ENCODE measurements at regions not wholly inside any gene's neighbourhood (a gene's known extent, or its start where the extent isn't known, plus 50 kb on each side); places are given as distances from the start of the nearest gene placed in this dataset.

GRCh38 chr1:8137481-8138244 lies 111.6 kb upstream of the ERRFI1 start:
- intact Hi-C loops (cut with DNase I; ENCODE audit: low total_unique reads) = no loop called here
- peaks cover 0 to 24% (median 4%) of the 10 kb centered on the region in 6 donors for H3K4me1 ChIP-seq
- no peaks in the 10 kb centered on the region for H3K9me3 ChIP-seq
- H3K4me3 ChIP-seq = no peak overlapping the region
- no peak for TF ChIP-seq POLR2AphosphoS5 (IDR thresholded peaks at IDR 0.05)
- TF ChIP-seq POLR2A (IDR thresholded peaks at IDR 0.05) = no peak
- TF ChIP-seq CTCF (IDR thresholded peaks at IDR 0.05 in 8 of 11, conservative IDR thresholded peaks at IDR 0.05 in 3 of 11) = no peak
- peaks cover 0 to 30% (median 0%) of the 10 kb centered on the region in 7 donors for H3K27me3 ChIP-seq (replicated peaks in 1 of 7)
- 51 to 60% (median 56%) methylated on average over 13 of the region's 13 CpGs for WGBS, 5 donors
- H3K36me3 ChIP-seq = no peaks in the 10 kb centered on the region
- no peak for DNase-seq
- peak overlapping the region in 4 of 8 donors; percentile 7 to 27 (median 14) for H3K27ac ChIP-seq

DNA sequence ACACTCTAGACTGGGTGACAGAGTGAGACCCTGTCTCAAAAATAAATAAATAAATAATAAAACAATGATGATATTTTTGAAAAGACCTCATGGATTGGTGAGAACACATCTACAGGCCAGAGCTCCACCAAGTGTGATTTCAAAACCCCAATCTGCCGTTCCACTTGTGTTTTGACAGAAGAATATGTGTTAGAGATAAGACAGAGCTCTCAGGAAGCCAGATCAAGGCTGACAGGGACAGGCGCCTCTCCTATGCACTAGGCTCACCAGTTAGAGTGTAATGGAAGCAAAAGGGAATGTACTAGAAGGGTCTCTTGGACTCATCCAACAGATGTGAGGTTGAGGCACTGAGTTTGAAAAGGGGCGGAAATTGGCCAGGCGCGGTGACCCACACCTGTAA lies 110.7 kb upstream of the ERRFI1 start:
- TF ChIP-seq CTCF (IDR thresholded peaks at IDR 0.05 in 8 of 11, conservative IDR thresholded peaks at IDR 0.05 in 3 of 11) = no peak
- no peak for TF ChIP-seq POLR2A (IDR thresholded peaks at IDR 0.05)
- no peak for TF ChIP-seq POLR2AphosphoS5 (IDR thresholded peaks at IDR 0.05)
- peaks cover 0 to 24% (median 4%) of the 10 kb centered on the region in 6 donors for H3K4me1 ChIP-seq
- no peaks in the 10 kb centered on the region for H3K9me3 ChIP-seq
- H3K27ac ChIP-seq = peak overlapping the region in 1 of 8 donors; percentile 27
- DNase-seq = no peak
- no peak overlapping the region for H3K4me3 ChIP-seq
- 74 to 87% (median 84%) methylated on average over 5 of the region's 5 CpGs for WGBS, 5 donors
- intact Hi-C loops (cut with DNase I; ENCODE audit: low total_unique reads) = no loop called here
- peaks cover 0 to 31% (median 0%) of the 10 kb centered on the region in 7 donors for H3K27me3 ChIP-seq (replicated peaks in 1 of 7)
- no peaks in the 10 kb centered on the region for H3K36me3 ChIP-seq

DNA sequence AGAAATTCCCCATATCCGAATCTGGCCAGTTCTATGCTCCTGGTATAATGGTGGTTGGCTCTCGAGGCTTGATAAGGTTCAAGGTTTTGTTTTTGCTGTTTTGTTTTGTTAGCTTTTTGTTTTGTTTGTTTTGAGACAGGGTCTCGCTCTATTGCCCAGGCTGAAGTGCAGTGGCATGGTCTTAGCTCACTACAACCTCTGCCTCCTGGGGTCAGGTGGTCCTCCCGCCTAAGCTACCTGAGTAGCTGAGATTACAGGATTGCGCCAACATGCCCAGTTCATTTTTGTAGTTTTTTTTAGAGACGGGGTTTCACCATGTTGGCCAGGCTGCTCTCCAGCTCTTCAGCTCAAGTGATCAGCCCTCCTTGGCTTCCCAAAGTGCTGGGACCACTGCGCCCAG lies 109.1 kb upstream of the ERRFI1 start:
- Histone ChIP-seq H3K4me3 (no peak overlapping the region), H3K27me3 (replicated peaks in 1 of 7) (peaks cover 0 to 31% (median 0%) of the 10 kb centered on the region in 7 donors), H3K27ac (no peak overlapping the region), H3K9me3 (no peaks in the 10 kb centered on the region), H3K4me1 (peaks cover 0 to 24% (median 4%) of the 10 kb centered on the region in 6 donors), H3K36me3 (no peaks in the 10 kb centered on the region)
- DNase-seq = no peak
- WGBS, 5 donors = 72 to 87% (median 83%) methylated on average over 7 of the region's 7 CpGs
- TF ChIP-seq CTCF (IDR thresholded peaks at IDR 0.05 in 8 of 11, conservative IDR thresholded peaks at IDR 0.05 in 3 of 11) = no peak
- no peak for TF ChIP-seq POLR2A (IDR thresholded peaks at IDR 0.05)
- no peak for TF ChIP-seq POLR2AphosphoS5 (IDR thresholded peaks at IDR 0.05)
- intact Hi-C loops (cut with DNase I; ENCODE audit: low total_unique reads) = no loop called here

DNA sequence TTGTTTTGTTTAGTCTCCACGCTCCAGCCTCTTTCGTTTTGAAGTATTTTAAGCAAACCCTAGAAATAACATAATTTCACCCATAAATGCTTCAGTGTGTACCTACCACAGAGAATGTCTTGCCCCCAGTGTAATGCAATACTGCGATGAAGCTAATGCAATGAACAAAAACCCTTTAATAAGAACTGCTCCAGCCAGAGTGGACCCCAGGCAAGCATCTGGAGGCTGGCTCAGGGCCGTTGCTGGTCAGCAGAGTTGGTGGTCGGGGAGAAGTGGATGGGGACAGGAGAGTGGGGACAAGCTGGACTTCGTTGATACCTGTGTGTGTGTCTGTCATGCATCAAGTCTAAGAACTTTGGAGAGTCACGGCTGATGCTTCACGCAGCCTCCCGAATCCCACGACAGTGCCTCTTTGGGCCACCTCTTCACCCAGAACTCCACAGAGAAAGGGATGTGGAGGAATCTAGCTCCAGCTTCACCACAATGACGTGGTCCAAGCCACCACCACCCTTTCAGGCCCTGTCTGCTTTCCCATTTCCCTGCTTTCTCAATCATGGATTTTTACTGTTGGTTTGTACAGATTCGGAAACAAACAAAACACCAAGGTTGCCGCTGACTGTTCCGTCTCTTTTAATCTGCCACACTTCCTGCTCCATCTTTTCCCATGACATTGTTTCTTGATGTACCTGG lies 108.6 kb upstream of the ERRFI1 start:
- H3K4me3 ChIP-seq = no peak overlapping the region
- DNase-seq = no peak
- peaks cover 0 to 31% (median 0%) of the 10 kb centered on the region in 7 donors for H3K27me3 ChIP-seq (replicated peaks in 1 of 7)
- TF ChIP-seq POLR2A (IDR thresholded peaks at IDR 0.05) = no peak
- no peak for TF ChIP-seq CTCF (IDR thresholded peaks at IDR 0.05 in 8 of 11, conservative IDR thresholded peaks at IDR 0.05 in 3 of 11)
- TF ChIP-seq POLR2AphosphoS5 (IDR thresholded peaks at IDR 0.05) = no peak
- peaks cover 0 to 24% (median 4%) of the 10 kb centered on the region in 6 donors for H3K4me1 ChIP-seq
- no peaks in the 10 kb centered on the region for H3K36me3 ChIP-seq
- no peaks in the 10 kb centered on the region for H3K9me3 ChIP-seq
- peak overlapping the region in 4 of 8 donors; percentile 15 to 71 (median 41) for H3K27ac ChIP-seq
- intact Hi-C loops (cut with DNase I; ENCODE audit: low total_unique reads) = no loop called here
- 74 to 88% (median 85%) methylated on average over 14 of the region's 14 CpGs for WGBS, 5 donors

Data from spleen (tissue), 11 donors.